Hepatocyte (in vitro differentiated cells): ENCODE measurements at regions not wholly inside any gene's neighbourhood (a gene's known extent, or its start where the extent isn't known, plus 50 kb on each side); places are given as distances from the start of the nearest gene placed in this dataset.

Experiments used
- EZH2 ChIP-seq: fragments of 200-600 bp; sonication (generic); IDR thresholded peaks from 2 replicates; pipeline ENCODE4 v1.6.1; 2016; ENCODE audit warnings: antibody characterized with exemption, mild to moderate bottlenecking, borderline replicate concordance
- EZH2phosphoT487 ChIP-seq: fragments of 200-600 bp; sonication (generic); IDR thresholded peaks from one replicate; pipeline ENCODE4 v1.6.1; 2018; ENCODE audit warnings: antibody characterized with exemption, mild to moderate bottlenecking, low read depth, moderate library complexity; ENCODE audit not compliant: unreplicated experiment, severe bottlenecking
- TF ChIP-seq, protein P1 (sequence below): fragments of 200-600 bp; sonication (generic); IDR thresholded peaks from 2 replicates; pipeline ENCODE4 v1.5.1; 2016; ENCODE audit warnings: antibody characterized with exemption, mild to moderate bottlenecking; ENCODE audit not compliant: poor library complexity

DNA sequence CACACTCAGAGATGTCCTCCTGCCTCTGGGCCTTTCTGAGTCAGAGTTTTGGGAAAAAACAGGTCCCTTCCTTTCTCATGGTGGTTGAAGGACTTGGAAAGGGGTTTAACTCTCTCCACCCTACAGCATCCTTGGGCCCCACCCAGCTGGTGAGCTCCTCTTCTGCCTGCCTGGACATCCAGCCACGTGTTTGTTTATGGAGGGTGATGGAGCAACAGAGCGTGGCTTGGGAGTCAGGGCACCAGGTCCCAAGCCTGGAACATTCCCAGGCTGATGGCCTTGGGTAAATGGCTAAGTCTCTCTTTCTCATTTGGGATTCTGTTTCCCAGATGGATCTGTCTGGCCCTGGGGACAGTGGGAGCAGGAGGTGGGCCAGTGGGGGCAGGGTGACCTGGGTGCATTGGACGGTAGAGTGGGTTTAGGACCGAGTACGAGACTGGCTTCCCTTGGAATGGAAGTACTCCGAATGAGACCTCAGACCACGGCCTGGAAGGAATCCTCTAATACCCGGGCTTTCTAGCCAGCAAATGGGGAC, 141.1 kb upstream of the IRX2 start:
- TF ChIP-seq EZH2 (no peak), EZH2phosphoT487 (no peak)
- TF ChIP-seq, protein P1, sequence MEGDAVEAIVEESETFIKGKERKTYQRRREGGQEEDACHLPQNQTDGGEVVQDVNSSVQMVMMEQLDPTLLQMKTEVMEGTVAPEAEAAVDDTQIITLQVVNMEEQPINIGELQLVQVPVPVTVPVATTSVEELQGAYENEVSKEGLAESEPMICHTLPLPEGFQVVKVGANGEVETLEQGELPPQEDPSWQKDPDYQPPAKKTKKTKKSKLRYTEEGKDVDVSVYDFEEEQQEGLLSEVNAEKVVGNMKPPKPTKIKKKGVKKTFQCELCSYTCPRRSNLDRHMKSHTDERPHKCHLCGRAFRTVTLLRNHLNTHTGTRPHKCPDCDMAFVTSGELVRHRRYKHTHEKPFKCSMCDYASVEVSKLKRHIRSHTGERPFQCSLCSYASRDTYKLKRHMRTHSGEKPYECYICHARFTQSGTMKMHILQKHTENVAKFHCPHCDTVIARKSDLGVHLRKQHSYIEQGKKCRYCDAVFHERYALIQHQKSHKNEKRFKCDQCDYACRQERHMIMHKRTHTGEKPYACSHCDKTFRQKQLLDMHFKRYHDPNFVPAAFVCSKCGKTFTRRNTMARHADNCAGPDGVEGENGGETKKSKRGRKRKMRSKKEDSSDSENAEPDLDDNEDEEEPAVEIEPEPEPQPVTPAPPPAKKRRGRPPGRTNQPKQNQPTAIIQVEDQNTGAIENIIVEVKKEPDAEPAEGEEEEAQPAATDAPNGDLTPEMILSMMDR: no peak
